ENCODE measurements at regions not wholly inside any gene's neighbourhood (a gene's known extent, or its start where the extent isn't known, plus 50 kb on each side); places are given as distances from the start of the nearest gene placed in this dataset.

DNA sequence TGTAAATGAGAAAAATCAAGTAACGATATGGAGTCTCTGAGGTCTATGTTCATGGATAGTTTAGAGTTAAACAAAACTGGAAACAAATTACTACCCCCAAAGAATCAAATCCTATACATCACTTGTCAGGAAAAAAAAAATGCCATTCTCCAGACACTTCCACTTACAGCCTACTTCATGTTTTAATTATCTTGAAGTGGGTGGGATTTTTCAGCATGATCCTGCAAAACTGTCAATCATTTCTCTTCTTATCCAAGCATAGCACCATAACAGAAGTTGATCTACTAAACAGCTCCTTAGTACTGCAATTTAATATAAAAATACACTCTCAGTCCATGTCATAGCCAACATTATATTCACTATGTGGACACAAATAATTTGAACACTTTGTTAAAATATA lies 833.9 kb downstream of the TUSC7 start:
- H3K9me3 ChIP-seq = no peaks in the 10 kb centered on the region
- no peak overlapping the region for H3K27ac ChIP-seq
- H3K4me3 ChIP-seq = no peak overlapping the region
- no peaks in the 10 kb centered on the region for H3K27me3 ChIP-seq (replicated peaks in 1 of 7)
- no peaks in the 10 kb centered on the region for H3K36me3 ChIP-seq
- no peaks in the 10 kb centered on the region for H3K4me1 ChIP-seq
- WGBS, 5 donors = 85 to 97% (median 86%) methylated on average over 1 of the region's 1 CpG
- TF ChIP-seq, protein P1, sequence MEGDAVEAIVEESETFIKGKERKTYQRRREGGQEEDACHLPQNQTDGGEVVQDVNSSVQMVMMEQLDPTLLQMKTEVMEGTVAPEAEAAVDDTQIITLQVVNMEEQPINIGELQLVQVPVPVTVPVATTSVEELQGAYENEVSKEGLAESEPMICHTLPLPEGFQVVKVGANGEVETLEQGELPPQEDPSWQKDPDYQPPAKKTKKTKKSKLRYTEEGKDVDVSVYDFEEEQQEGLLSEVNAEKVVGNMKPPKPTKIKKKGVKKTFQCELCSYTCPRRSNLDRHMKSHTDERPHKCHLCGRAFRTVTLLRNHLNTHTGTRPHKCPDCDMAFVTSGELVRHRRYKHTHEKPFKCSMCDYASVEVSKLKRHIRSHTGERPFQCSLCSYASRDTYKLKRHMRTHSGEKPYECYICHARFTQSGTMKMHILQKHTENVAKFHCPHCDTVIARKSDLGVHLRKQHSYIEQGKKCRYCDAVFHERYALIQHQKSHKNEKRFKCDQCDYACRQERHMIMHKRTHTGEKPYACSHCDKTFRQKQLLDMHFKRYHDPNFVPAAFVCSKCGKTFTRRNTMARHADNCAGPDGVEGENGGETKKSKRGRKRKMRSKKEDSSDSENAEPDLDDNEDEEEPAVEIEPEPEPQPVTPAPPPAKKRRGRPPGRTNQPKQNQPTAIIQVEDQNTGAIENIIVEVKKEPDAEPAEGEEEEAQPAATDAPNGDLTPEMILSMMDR (IDR thresholded peaks at IDR 0.05 in 8 of 11, conservative IDR thresholded peaks at IDR 0.05 in 3 of 11) = no peak
- no peak for TF ChIP-seq POLR2AphosphoS5 (IDR thresholded peaks at IDR 0.05)
- TF ChIP-seq POLR2A (IDR thresholded peaks at IDR 0.05) = no peak
- intact Hi-C loops (cut with DNase I; ENCODE audit: low total_unique reads) = no loop called here
- DNase-seq = no peak

DNA sequence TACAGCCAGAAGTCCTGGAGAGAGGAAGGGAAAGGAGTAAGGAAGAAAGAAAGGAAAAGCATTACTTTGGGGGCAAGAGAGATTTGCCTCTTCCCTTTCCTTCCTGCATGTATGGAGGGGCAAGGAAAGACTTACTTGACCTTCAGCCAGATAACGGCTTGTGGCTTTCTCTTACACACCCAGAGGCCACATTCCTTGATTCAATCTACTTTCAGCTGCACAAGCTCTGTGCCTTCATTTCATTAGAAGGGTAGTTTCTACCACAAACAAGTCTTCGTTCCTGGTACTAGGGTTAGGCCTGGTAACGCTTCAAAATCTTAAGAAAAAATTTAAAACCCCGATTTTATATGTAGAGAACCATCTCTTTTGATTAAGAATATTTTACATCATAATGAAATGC lies 835.9 kb downstream of the TUSC7 start:
- Histone ChIP-seq H3K36me3 (no peaks in the 10 kb centered on the region), H3K27me3 (replicated peaks in 1 of 7) (no peaks in the 10 kb centered on the region), H3K4me3 (no peak overlapping the region), H3K27ac (no peak overlapping the region), H3K9me3 (no peaks in the 10 kb centered on the region), H3K4me1 (no peaks in the 10 kb centered on the region)
- no peak for DNase-seq
- WGBS, 5 donors = 73 to 81% (median 79%) methylated on average over 4 of the region's 4 CpGs
- intact Hi-C loops (cut with DNase I; ENCODE audit: low total_unique reads) = no loop called here
- TF ChIP-seq POLR2A (IDR thresholded peaks at IDR 0.05) (no peak), POLR2AphosphoS5 (IDR thresholded peaks at IDR 0.05) (no peak)
- TF ChIP-seq, protein P1 (IDR thresholded peaks at IDR 0.05 in 8 of 11, conservative IDR thresholded peaks at IDR 0.05 in 3 of 11) = no peak

DNA sequence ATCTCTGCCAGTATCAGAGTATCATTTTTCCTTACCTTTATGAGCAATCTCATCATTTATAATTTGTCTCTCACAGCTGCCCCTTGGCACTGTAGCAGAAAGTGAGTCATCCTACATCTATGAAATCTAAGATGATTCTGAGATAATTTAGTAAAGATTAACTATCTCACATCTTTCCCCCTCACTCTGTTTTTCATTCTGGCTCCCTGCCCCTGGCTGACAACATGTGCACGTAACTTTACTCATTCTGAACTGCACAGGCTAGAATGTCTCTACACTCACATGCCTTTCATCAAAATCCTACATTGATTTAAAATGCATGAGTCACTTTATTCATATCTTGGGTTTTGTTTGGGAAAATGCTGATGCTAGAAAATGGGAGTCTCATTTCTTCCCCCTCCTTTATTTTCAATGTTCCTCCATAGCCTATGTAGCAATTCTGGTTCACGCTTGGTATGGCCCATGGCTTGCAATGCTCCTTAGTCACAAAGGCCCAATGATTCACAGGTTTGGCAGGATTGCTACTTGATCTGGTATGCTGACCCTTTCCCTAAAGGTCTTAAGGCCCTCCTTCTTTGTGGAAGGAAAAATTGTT lies 838.5 kb downstream of the TUSC7 start:
- DNase-seq = no peak
- intact Hi-C loops (cut with DNase I; ENCODE audit: low total_unique reads) = no loop called here
- TF ChIP-seq, protein P1 (IDR thresholded peaks at IDR 0.05 in 8 of 11, conservative IDR thresholded peaks at IDR 0.05 in 3 of 11) = no peak
- TF ChIP-seq POLR2AphosphoS5 (IDR thresholded peaks at IDR 0.05) = no peak
- TF ChIP-seq POLR2A (IDR thresholded peaks at IDR 0.05) = no peak
- H3K4me3 ChIP-seq = no peak overlapping the region
- WGBS, 5 donors = 82 to 85% (median 84%) methylated on average over 2 of the region's 2 CpGs
- H3K27ac ChIP-seq = no peak overlapping the region
- no peaks in the 10 kb centered on the region for H3K36me3 ChIP-seq
- H3K27me3 ChIP-seq (replicated peaks in 1 of 7) = no peaks in the 10 kb centered on the region
- H3K9me3 ChIP-seq = no peaks in the 10 kb centered on the region
- no peaks in the 10 kb centered on the region for H3K4me1 ChIP-seq

DNA sequence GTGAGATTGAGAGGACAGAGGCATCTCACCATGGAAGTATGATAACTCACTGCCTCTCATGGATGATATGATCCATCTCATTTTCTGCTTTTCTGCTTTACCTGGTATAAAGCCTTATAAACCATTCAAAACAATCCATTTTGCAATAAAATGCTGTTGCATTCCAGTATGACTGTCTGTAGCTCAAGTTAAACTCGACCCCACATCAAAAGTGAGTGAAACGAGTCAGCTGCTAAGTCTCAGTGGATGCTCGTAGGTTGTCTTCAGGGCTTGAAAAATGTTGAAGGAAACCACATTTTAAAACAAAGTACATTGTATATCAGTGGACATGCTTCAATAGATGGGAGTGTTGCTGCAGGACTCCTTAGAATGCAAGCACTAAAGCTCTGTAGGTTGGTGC lies 839.0 kb downstream of the TUSC7 start:
- Histone ChIP-seq H3K4me3 (no peak overlapping the region), H3K9me3 (no peaks in the 10 kb centered on the region), H3K27ac (no peak overlapping the region), H3K36me3 (no peaks in the 10 kb centered on the region), H3K4me1 (no peaks in the 10 kb centered on the region), H3K27me3 (replicated peaks in 1 of 7) (no peaks in the 10 kb centered on the region)
- intact Hi-C loops (cut with DNase I; ENCODE audit: low total_unique reads) = no loop called here
- 76 to 83% (median 80%) methylated on average over 3 of the region's 3 CpGs for WGBS, 5 donors
- no peak for DNase-seq
- TF ChIP-seq POLR2A (IDR thresholded peaks at IDR 0.05) = no peak
- TF ChIP-seq POLR2AphosphoS5 (IDR thresholded peaks at IDR 0.05) = no peak
- TF ChIP-seq, protein P1 (IDR thresholded peaks at IDR 0.05 in 8 of 11, conservative IDR thresholded peaks at IDR 0.05 in 3 of 11) = no peak

Measured in spleen (tissue), 11 donors.